Upper lobe of left lung (tissue), 4 donors: ENCODE measurements at regions not wholly inside any gene's neighbourhood (a gene's known extent, or its start where the extent isn't known, plus 50 kb on each side); places are given as distances from the start of the nearest gene placed in this dataset.

ENCODE experiments used
- EP300 ChIP-seq, 4 donors: sonication (generic); formaldehyde crosslinking; IDR thresholded peaks; one replicate each; pipeline ENCODE4 v1.5.1; 2017; ENCODE audit warnings: antibody characterized with exemption in 4 of 4, control low read depth in 2 of 4
- POLR2A ChIP-seq, 4 donors: fragments of 450-650 bp; IDR thresholded peaks; one replicate each; pipeline ENCODE4 v1.5.1; 2016 to 2017; ENCODE audit warnings: antibody characterized with exemption in 4 of 4, mild to moderate bottlenecking in 2 of 4
- TF ChIP-seq, protein P1 (sequence below), 6 experiments: fragments of 450-650 bp in 4 of 6; fragments of 200-600 bp in 2 of 6; sonication (generic) in 2 of 6; IDR thresholded peaks; one replicate each; pipeline ENCODE4 v1.5.1; 2016 to 2019; ENCODE audit warnings: antibody characterized with exemption in 6 of 6

DNA sequence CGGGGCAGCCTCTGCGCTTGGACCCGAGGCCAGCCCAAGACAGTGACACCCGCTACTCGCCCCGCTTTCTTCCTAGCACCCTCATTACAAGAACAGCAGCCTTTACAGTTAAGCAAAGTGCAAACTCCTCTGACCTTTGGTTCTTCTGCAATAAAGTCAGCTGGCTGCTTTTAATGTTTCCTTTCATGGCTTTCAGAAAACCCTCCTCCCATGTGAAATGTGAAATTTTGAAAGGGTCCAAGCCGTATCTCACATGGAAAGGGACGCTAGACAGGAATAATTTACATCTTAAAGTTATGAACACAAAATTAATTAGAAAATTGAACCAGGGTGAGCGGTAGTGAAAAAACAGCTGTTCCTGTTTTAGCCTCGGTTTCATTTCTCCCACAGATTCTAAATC lies 520.1 kb upstream of the FRG1 start:
- TF ChIP-seq, protein P1, sequence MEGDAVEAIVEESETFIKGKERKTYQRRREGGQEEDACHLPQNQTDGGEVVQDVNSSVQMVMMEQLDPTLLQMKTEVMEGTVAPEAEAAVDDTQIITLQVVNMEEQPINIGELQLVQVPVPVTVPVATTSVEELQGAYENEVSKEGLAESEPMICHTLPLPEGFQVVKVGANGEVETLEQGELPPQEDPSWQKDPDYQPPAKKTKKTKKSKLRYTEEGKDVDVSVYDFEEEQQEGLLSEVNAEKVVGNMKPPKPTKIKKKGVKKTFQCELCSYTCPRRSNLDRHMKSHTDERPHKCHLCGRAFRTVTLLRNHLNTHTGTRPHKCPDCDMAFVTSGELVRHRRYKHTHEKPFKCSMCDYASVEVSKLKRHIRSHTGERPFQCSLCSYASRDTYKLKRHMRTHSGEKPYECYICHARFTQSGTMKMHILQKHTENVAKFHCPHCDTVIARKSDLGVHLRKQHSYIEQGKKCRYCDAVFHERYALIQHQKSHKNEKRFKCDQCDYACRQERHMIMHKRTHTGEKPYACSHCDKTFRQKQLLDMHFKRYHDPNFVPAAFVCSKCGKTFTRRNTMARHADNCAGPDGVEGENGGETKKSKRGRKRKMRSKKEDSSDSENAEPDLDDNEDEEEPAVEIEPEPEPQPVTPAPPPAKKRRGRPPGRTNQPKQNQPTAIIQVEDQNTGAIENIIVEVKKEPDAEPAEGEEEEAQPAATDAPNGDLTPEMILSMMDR (IDR thresholded peaks at IDR 0.05), result no peak
- TF ChIP-seq POLR2A (IDR thresholded peaks at IDR 0.05), result no peak
- no peak for TF ChIP-seq EP300 (IDR thresholded peaks at IDR 0.05)
